HG02852 (cell line): ENCODE measurements at regions not wholly inside any gene's neighbourhood (a gene's known extent, or its start where the extent isn't known, plus 50 kb on each side); places are given as distances from the start of the nearest gene placed in this dataset.
"Not testable (repeated sequence)": the region's sequence is repeated elsewhere in the genome, so short reads cannot be mapped to it uniquely, and the experiment has no call there.

Experiments used
- ATAC-seq: cut with Tn5 transposase; IDR thresholded peaks from one replicate; pipeline ENCODE4 v1.9.1; 2021; ENCODE audit warnings: mild to moderate bottlenecking, moderate library complexity; ENCODE audit not compliant: unreplicated experiment

DNA sequence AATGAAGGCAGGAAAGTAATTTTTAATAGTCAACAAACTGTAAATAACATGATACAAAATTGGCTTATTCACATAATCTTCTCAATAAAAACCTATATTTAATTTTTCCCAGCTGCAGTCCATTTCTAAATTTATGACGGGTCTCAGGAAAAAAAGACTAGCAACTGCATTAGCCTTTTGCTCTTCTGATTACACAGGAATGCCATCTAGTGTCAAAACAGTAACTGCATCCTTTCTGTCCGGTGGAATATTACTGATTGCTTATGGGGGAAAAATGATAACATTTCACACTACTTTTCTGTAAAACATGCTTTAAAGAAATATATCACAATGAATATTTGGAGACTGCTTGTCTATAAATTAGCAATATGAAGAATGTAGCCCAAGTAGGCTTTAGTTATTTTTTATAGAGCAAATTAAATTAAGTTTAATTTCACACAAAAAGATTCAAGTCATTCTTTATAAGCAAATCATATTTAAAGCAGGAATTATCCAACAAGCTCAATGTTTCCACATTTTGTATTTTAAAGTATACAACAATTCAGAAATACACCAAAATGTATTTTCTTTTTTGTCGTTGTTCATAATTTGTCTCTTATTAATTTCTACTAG is 534.7 kb downstream of the CDH10 start:
- ATAC-seq: no peak

- ATAC-seq: no peak
Measured at GRCh38 chr5:24112420-24112819, 532.4 kb downstream of the CDH10 start.

GRCh38 chr5:24118351-24118750 is 526.4 kb downstream of the CDH10 start:
- no peak for ATAC-seq

- ATAC-seq: no peak
Measured at GRCh38 chr5:24135536-24135935, 509.2 kb downstream of the CDH10 start.

- no peak for ATAC-seq
Measured at GRCh38 chr5:24141046-24141445, 503.7 kb downstream of the CDH10 start.

DNA sequence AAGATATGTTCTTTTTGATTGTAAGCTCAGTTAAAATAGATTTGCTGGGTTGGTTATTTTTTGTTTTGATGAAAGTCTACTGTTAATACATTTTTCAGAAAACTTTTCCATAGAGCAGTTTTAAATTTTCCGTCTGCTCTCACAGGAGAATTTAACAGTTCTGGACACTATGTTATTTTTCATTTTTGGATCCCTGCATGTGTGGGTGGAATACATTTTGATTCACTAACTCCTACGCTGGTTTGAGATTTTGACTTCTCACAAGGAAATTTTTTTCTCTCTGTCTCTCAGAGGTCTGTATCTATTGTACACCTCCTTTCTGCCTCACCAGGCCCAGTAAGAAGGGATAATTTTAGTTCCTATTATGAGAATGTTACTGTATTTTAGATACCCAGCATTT is 502.4 kb downstream of the CDH10 start:
- ATAC-seq: no peak

- ATAC-seq: no peak
Measured at GRCh38 chr5:24145806-24146205, 499.0 kb downstream of the CDH10 start.

DNA sequence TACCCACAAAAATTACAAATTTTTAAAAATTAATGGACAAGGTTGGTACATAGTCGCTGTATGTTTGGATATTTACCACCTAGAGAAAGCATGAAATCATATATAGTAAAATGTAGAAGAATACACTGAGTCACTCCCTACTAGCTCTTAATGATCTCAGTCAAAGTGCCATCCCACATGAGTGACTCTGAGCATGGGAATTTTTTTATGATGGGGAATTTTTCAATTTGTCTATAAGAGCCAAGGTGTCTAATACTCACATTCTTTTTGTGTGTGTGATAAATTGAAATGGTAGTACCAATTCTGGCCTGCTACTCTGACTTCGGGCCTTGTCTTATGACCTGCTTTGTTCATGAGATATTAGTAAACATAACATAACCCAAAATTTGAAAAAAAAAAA is 483.2 kb downstream of the CDH10 start:
- ATAC-seq: no peak

GRCh38 chr5:24162343-24162742 is 482.4 kb downstream of the CDH10 start:
- no peak for ATAC-seq

DNA sequence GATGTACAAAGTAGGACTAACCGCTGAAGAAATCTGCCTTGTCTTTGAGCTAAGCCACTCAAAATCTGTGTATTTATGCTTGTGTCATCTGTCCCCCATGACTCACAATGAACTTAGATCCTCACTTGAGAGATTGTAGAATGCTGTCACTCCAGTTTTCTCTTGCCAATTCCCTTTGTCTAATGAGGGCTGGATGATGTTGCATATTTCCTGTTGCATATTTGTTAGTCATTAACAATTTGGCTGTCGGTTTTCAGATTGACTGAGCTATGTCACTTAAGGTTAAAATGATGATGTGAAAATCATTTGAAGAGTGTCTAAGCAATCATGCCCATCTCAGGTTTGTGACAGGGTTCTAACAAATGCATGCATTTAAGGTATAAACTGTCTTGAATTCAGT is 481.7 kb downstream of the CDH10 start:
- no peak for ATAC-seq

- ATAC-seq: no peak
Measured at GRCh38 chr5:24167806-24168205, 477.0 kb downstream of the CDH10 start.

DNA sequence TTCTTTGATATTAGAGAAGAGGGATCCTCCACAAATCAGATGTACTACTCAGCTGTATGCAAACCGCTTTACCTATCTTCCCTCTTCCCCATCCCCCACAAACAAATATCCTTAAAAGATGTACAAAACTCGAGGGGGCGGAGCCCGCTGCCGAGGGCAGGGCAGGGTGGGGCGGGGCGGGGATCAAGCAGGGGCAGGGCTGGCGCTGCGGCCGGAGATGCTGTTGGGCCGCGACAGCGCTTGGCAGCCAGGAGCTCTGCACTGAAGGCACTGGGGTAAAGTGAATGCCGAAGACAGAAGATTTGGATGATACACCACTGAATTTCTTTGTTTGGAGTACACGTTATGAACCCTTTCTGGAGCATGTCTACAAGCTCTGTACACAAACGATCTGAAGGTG is 474.8 kb downstream of the CDH10 start:
- no peak for ATAC-seq

DNA sequence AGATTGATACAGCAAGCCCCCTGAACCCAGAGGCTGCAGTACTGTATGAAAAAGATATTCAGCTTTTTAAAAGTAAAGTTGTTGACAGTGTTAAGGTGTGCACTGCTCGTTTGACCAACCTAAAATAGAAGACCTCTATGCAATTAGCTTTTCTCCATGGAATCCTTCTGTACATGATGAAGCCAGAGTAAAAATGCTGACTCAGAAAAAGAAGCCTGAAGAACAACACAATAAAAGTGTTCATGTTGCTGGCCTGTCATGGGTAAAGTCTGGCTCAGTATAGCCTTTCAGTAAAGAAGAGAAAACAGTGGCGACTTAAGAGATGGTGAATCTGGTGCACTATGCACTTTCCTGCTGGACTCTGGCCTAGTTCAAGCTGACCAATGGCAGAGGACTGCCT is 473.8 kb downstream of the CDH10 start:
- not testable (repeated sequence) for ATAC-seq

GRCh38 chr5:24177821-24178220 is 467.0 kb downstream of the CDH10 start:
- no peak for ATAC-seq

GRCh38 chr5:24183981-24184380 is 460.8 kb downstream of the CDH10 start:
- no peak for ATAC-seq

DNA sequence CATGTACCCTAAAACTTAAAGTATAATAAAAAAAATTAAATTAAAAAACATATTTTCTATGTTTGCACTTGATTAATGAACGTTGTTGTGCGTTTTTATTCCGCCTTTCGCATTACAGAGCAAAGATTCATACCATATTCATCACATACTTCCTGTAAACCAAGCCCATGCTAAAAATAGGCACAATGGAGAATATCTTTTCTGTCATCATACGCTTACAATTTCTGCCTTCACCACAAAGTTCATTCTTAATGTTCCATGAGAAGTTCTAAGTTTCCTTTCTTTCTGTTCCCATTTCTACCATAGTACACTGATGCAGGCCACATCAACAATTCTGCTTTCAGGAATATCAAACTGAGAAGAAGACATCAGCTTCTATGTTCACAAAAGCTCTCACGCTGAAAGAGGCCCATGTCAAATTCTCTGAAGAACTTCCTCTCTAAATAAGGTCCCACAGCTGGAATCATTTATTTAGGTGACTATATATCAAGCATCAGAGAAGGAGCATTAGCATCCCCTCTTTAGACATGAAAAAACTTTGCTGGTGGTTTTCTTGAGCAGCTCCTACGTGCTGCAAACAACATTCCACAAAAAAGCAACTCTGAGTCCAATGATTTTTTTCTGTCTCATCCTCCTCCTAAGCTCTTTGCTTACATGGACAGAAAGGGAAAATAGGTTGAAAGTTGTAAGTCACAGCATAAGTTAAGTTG is 456.4 kb downstream of the CDH10 start:
- no peak for ATAC-seq

DNA sequence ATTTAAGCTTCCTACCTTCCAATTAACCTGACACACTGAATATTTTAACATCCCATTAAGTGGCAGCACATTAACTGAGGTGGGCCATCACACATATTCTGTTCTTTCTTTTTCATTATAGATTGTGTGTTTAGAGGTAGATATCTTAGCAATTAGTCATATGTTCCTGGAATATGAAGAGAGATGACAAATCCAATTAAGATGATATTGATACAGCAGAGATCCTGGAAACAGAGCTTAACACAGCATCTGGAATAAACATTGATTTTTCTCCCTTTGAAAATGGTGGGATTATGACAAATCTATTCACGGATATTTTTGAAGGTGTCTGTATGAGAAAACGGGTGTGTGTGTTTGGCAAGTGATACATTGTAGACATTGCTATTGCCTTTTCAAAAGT is 448.0 kb downstream of the CDH10 start:
- no peak for ATAC-seq

DNA sequence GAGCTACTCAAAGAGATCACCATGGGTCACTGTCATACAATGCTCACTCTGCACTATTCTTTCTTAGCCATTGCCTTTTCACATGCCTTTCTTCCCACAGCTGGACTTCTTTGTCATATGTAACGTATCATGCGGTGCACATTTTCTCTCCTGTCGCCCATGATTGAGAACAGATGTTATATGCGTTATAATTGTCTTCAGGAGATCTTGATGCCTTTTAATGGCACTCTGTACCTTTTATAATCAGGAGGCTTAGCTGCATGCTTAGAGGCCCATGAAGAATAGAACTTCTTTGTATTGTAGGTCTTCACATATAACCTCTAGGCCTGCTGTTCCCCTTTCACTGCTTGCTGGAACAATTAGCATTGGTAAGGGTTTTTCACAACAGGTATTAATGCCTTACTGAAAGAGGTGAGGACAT is 436.1 kb downstream of the CDH10 start:
- ATAC-seq: no peak

- no peak for ATAC-seq
Measured at GRCh38 chr5:24215114-24215513, 429.7 kb downstream of the CDH10 start.

GRCh38 chr5:24222876-24223275 is 421.9 kb downstream of the CDH10 start:
- ATAC-seq: no peak

DNA sequence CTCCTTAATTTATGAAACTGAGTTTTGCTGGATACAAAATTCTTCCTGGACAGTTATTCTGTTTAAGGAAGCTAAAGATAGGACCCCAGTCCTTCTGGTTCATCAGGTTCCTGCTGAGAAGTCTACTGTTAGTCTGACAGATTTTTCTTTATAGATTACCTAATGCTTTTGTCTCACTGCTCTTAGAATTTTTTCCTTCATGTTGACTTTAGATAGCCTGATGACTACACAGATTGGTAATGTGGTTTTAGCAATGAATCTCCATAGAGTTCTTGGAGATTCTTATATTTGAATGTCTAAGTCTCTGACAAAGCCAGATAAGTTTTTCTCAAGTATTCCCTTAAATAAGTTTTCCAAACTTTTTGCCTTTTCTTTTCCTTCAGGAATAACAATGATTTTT is 419.7 kb downstream of the CDH10 start:
- no peak for ATAC-seq

DNA sequence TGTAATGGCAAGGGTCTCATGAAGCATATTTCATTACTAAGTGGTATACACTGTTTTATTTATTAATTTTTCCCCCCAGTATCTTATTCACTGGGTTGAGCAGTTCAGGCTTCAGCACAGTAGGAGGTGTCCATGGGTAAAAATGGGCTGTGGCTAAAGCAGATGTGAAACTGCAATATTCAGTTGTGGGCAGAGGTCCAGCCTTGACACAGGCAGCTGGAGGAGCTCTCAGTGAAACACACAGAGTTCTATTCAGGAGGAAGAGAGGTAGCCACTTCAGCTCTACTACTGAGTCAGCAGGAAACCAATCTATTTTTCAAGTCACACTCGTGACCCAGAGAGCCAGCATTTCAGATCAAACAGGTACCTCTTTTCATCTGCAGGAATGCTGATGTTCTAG is 418.3 kb downstream of the CDH10 start:
- ATAC-seq: no peak

DNA sequence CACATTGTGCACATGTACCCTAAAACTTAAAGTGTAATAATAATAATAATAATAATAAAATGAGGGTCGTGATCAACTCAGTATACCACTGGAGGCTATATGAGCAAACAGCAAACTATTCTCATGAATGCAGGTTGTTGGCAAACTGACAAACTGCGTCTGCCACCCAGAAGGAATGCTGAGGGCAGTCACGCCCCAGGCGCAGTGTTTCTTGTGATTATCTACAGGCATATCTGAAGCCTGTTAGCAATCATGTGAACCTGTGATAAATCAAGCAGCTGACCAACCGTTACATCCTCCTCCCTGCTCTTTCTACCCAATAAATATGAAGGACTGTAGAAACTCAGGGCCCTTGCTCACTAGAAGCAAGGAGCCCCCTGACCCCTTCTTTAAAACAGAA is 416.9 kb downstream of the CDH10 start:
- ATAC-seq: not testable (repeated sequence)
